H9 (cell line): ENCODE measurements at regions not wholly inside any gene's neighbourhood (a gene's known extent, or its start where the extent isn't known, plus 50 kb on each side); places are given as distances from the start of the nearest gene placed in this dataset.

ENCODE experiments used
- DNase-seq: peaks from one replicate; pipeline ENCODE4 v3.0.0-alpha.2; 2017
- H2AFZ ChIP-seq: one replicate; pipeline ENCODE4 v1.6.1; 2013; ENCODE audit warnings: mild to moderate bottlenecking, low read length, control low read depth, moderate library complexity
- H2AK5ac ChIP-seq: 2 replicates; pipeline ENCODE4 v1.6.1; 2013; ENCODE audit warnings: low read length, control low read depth, mixed read lengths; ENCODE audit not compliant: insufficient read length
- H2BK120ac ChIP-seq: one replicate; pipeline ENCODE4 v1.6.1; 2013; ENCODE audit warnings: low read depth, mild to moderate bottlenecking, low read length, control low read depth, inconsistent platforms; ENCODE audit not compliant: poor library complexity, severe bottlenecking
- H2BK12ac ChIP-seq: 2 replicates; pipeline ENCODE4 v1.6.1; 2013; ENCODE audit warnings: low read length, control low read depth, mixed read lengths, low read depth; ENCODE audit not compliant: insufficient read length
- H2BK15ac ChIP-seq: 2 replicates; pipeline ENCODE4 v1.6.1; 2013; ENCODE audit warnings: low read depth, low read length, control low read depth
- H2BK20ac ChIP-seq: one replicate; pipeline ENCODE4 v1.6.1; 2013; ENCODE audit warnings: low read depth, mild to moderate bottlenecking, low read length, control low read depth, inconsistent platforms; ENCODE audit not compliant: poor library complexity, severe bottlenecking
- H2BK5ac ChIP-seq: 2 replicates; pipeline ENCODE4 v1.6.1; 2013; ENCODE audit warnings: low read length, control low read depth, mixed read lengths; ENCODE audit not compliant: insufficient read length
- H3K14ac ChIP-seq: 2 replicates; pipeline ENCODE4 v1.6.1; 2013; ENCODE audit warnings: low read length, control low read depth; ENCODE audit not compliant: insufficient read depth
- H3K18ac ChIP-seq: 2 replicates; pipeline ENCODE4 v1.6.1; 2013; ENCODE audit warnings: low read depth, mild to moderate bottlenecking, mixed read lengths, low read length, control low read depth; ENCODE audit not compliant: insufficient read length
- H3K23ac ChIP-seq: 2 replicates; pipeline ENCODE4 v1.6.1; 2013; ENCODE audit warnings: low read length, control low read depth, mixed read lengths, low read depth; ENCODE audit not compliant: insufficient read length
- H3K23me2 ChIP-seq: 2 replicates; pipeline ENCODE4 v1.6.1; 2013; ENCODE audit warnings: low read depth, mild to moderate bottlenecking, mixed read lengths, low read length, control low read depth; ENCODE audit not compliant: insufficient read length, poor library complexity, severe bottlenecking
- H3K27ac ChIP-seq: 2 replicates; pipeline ENCODE4 v1.5.1; 2013; ENCODE audit warnings: low read length, control low read depth, mixed read lengths, low read depth; ENCODE audit not compliant: insufficient read length
- H3K27me3 ChIP-seq: 2 replicates; pipeline ENCODE4 v1.6.1; 2013; ENCODE audit warnings: low read length, control low read depth, inconsistent platforms; ENCODE audit not compliant: insufficient read depth
- H3K4ac ChIP-seq: 2 replicates; pipeline ENCODE4 v1.6.1; 2013; ENCODE audit warnings: low read depth, mild to moderate bottlenecking, control low read depth, inconsistent platforms, low read length, moderate library complexity
- H3K4me1 ChIP-seq: 2 replicates; pipeline ENCODE4 v1.6.1; 2013; ENCODE audit warnings: low read length, control low read depth, inconsistent platforms; ENCODE audit not compliant: insufficient read depth
- H3K4me2 ChIP-seq: 2 replicates; pipeline ENCODE4 v1.6.1; 2013; ENCODE audit warnings: low read length, control low read depth, mixed read lengths; ENCODE audit not compliant: insufficient read length, insufficient read depth
- H3K56ac ChIP-seq: 2 replicates; pipeline ENCODE4 v1.6.1; 2013; ENCODE audit warnings: low read depth, mild to moderate bottlenecking, mixed read lengths, low read length, control low read depth; ENCODE audit not compliant: insufficient read length
- H3K79me1 ChIP-seq: 2 replicates; pipeline ENCODE4 v1.6.1; 2013; ENCODE audit warnings: low read depth, mild to moderate bottlenecking, moderate library complexity, low read length, control low read depth, inconsistent platforms; ENCODE audit not compliant: insufficient read depth, poor library complexity, severe bottlenecking
- H3K79me2 ChIP-seq: 2 replicates; pipeline ENCODE4 v1.6.1; 2013; ENCODE audit warnings: low read length, control low read depth, inconsistent platforms; ENCODE audit not compliant: insufficient read depth
- H3K9ac ChIP-seq: 2 replicates; pipeline ENCODE4 v1.6.1; 2013; ENCODE audit warnings: low read length, control low read depth, mixed read lengths; ENCODE audit not compliant: insufficient read length; ENCODE audit errors: extremely low read depth
- H3K9me3 ChIP-seq: one replicate; pipeline ENCODE4 v1.6.1; 2013; ENCODE audit warnings: low read depth, low read length, inconsistent platforms; ENCODE audit not compliant: control insufficient read depth
- H3T11ph ChIP-seq: one replicate; pipeline ENCODE4 v1.6.1; 2013; ENCODE audit warnings: mild to moderate bottlenecking, low read length, control low read depth, inconsistent platforms
- H4K20me1 ChIP-seq: one replicate; pipeline ENCODE4 v1.6.1; 2013; ENCODE audit not compliant: control insufficient read depth, insufficient read length, insufficient read depth
- H4K5ac ChIP-seq: 2 replicates; pipeline ENCODE4 v1.6.1; 2013; ENCODE audit warnings: low read depth, mild to moderate bottlenecking, mixed read lengths, low read length, control low read depth; ENCODE audit not compliant: insufficient read length
- H4K8ac ChIP-seq: replicated peaks from 2 replicates; pipeline ENCODE4 v1.6.1; 2013; ENCODE audit warnings: low read length, control low read depth, mixed read lengths, low read depth; ENCODE audit not compliant: insufficient read length
- H4K91ac ChIP-seq: 2 replicates; pipeline ENCODE4 v1.6.1; 2013; ENCODE audit warnings: low read depth, mild to moderate bottlenecking, moderate library complexity, mixed read lengths, low read length, control low read depth; ENCODE audit not compliant: insufficient read length
- H3K27ac Mint-ChIP-seq, 3 experiments: 2 replicates in 2 of 3; 3 replicates in 1 of 3; pipeline ENCODE4 v1.8.0; 2020 to 2021; ENCODE audit warnings: mixed read lengths in 3 of 3, mild to moderate bottlenecking in 1 of 3, moderate library complexity in 1 of 3
- H3K27me3 Mint-ChIP-seq: 2 replicates; pipeline ENCODE4 v1.8.0; 2021; ENCODE audit warnings: low read depth, mild to moderate bottlenecking, moderate library complexity, mixed read lengths
- H3K36me3 Mint-ChIP-seq, 3 experiments: 2 replicates in 2 of 3; 3 replicates in 1 of 3; pipeline ENCODE4 v1.8.0; 2020 to 2021; ENCODE audit warnings: low read depth in 3 of 3, mixed read lengths in 3 of 3; ENCODE audit not compliant: insufficient read depth in 1 of 3
- H3K4me1 Mint-ChIP-seq, 2 experiments: 2 replicates each; pipeline ENCODE4 v1.8.0; 2020; ENCODE audit warnings: mixed read lengths in 2 of 2
- H3K4me3 Mint-ChIP-seq, 2 experiments: 2 replicates in 1 of 2; 3 replicates in 1 of 2; pipeline ENCODE4 v1.8.0; 2020 to 2021; ENCODE audit warnings: mild to moderate bottlenecking in 2 of 2, mixed read lengths in 2 of 2, moderate library complexity in 1 of 2
- H3K9me3 Mint-ChIP-seq, 2 experiments: 2 replicates in 1 of 2; 3 replicates in 1 of 2; pipeline ENCODE4 v1.8.0; 2020; ENCODE audit warnings: mild to moderate bottlenecking in 2 of 2, mixed read lengths in 2 of 2, moderate library complexity in 1 of 2
- WGBS: extraction: QIAGEN DNeasy Blood & Tissue Kit; methylation state at CpG from one replicate; pipeline ENCODE4 v1.1.7; 2013; ENCODE audit warnings: missing lambda C conversion rate, low lambda C conversion rate, mixed read lengths; ENCODE audit not compliant: insufficient read length; ENCODE audit errors: extremely low coverage; 5-methylcytosine and 5-hydroxymethylcytosine counted together
- TF ChIP-seq, protein P1 (sequence below): fragments of 200-600 bp; sonication (generic); conservative IDR thresholded peaks from 3 replicates; pipeline ENCODE4 v1.8.0; 2021; ENCODE audit warnings: antibody characterized with exemption, mild to moderate bottlenecking

DNA sequence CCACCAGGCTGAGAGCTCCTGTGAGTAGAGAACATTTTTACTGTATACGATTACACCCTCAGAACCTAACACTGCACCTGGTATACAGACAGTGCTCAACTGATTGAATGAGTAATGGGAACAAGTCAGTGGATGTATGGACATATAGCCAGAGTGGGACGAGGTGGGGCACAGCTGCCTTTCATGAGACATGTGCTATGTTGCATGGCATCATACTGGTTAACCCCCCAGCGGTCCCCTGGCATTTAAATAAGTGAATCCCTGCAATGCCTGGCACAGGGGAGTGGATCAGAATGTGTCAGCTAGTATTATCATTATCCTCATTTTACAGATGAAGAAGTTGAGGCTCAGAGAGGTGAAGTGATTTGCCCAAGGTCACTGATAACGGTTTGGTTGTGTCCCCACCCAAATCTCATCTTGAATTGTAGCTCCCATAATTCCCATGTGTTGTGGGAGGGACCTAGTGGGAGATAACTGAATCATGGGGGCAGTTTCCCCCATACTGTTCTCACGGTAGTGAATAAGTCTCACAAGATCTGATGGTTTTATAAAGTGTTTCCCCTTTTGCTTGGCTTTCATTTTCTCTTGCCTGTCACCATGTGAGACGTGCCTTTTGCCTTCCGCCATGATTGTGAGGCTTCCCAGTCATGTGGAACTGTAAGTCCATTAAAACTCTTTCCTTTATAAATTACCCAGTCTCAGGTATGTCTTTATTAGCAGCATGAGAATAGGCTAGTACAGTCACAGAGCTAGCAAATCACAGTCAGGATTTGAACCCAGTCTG lies 56.0 kb upstream of the ATP2B2 start:
- H3K79me1 ChIP-seq, result no peaks in the 10 kb centered on the region
- TF ChIP-seq, protein P1, sequence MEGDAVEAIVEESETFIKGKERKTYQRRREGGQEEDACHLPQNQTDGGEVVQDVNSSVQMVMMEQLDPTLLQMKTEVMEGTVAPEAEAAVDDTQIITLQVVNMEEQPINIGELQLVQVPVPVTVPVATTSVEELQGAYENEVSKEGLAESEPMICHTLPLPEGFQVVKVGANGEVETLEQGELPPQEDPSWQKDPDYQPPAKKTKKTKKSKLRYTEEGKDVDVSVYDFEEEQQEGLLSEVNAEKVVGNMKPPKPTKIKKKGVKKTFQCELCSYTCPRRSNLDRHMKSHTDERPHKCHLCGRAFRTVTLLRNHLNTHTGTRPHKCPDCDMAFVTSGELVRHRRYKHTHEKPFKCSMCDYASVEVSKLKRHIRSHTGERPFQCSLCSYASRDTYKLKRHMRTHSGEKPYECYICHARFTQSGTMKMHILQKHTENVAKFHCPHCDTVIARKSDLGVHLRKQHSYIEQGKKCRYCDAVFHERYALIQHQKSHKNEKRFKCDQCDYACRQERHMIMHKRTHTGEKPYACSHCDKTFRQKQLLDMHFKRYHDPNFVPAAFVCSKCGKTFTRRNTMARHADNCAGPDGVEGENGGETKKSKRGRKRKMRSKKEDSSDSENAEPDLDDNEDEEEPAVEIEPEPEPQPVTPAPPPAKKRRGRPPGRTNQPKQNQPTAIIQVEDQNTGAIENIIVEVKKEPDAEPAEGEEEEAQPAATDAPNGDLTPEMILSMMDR, result no peak; the same call in 2 of the 3 replicates
- no peaks in the 10 kb centered on the region for H3K23me2 ChIP-seq
- no peaks in the 10 kb centered on the region for H3K79me2 ChIP-seq
- H2AFZ ChIP-seq, result no peak overlapping the region
- H3K23ac ChIP-seq, result no peak overlapping the region
- H4K91ac ChIP-seq, result no peak overlapping the region
- no peak overlapping the region for H2BK120ac ChIP-seq
- no peak overlapping the region for H3K4me3 Mint-ChIP-seq
- peaks cover 64% of the 10 kb centered on the region for H3K27me3 Mint-ChIP-seq
- H3K4me2 ChIP-seq, result no peak overlapping the region
- no peak overlapping the region for H3K56ac ChIP-seq
- no peak overlapping the region for H2BK20ac ChIP-seq
- no peaks in the 10 kb centered on the region for H4K20me1 ChIP-seq
- H3K27ac Mint-ChIP-seq, result no peak overlapping the region
- no peak overlapping the region for H2BK12ac ChIP-seq
- no peak overlapping the region for H4K5ac ChIP-seq
- peaks cover 3 to 7% of the 10 kb centered on the region in 2 experiments; a peak in 2 of 5 replicates for H3K9me3 Mint-ChIP-seq
- H2BK5ac ChIP-seq, result no peak overlapping the region
- H2BK15ac ChIP-seq, result no peak overlapping the region
- peak; percentile 4 for DNase-seq
- no peak overlapping the region for H3K27ac ChIP-seq
- H3K9me3 ChIP-seq, result no peaks in the 10 kb centered on the region
- H3K4ac ChIP-seq, result no peak overlapping the region
- no peaks in the 10 kb centered on the region for H3K4me1 ChIP-seq
- H3K18ac ChIP-seq, result no peak overlapping the region
- no peaks in the 10 kb centered on the region; a peak in 2 of 7 replicates for H3K36me3 Mint-ChIP-seq
- WGBS, result no CpG with 5 or more reads among the region's 7 CpGs
- H4K8ac ChIP-seq, result no peak overlapping the region
- no peak overlapping the region for H3K14ac ChIP-seq
- no peak overlapping the region for H2AK5ac ChIP-seq
- H3K4me1 Mint-ChIP-seq, result peaks cover 2 to 4% of the 10 kb centered on the region in 2 experiments; a peak in 2 of 4 replicates
- no peak overlapping the region for H3K9ac ChIP-seq
- H3T11ph ChIP-seq, result no peak overlapping the region
- H3K27me3 ChIP-seq, result no peaks in the 10 kb centered on the region
